ENCODE measurements at regions not wholly inside any gene's neighbourhood (a gene's known extent, or its start where the extent isn't known, plus 50 kb on each side); places are given as distances from the start of the nearest gene placed in this dataset.

GRCh38 chr7:53470336-53470970, 435.0 kb downstream of the POM121L12 start:
- TF ChIP-seq CTCF (conservative IDR thresholded peaks at IDR 0.05 in 1 of 2, IDR thresholded peaks at IDR 0.05 in 1 of 2; ENCODE audit: extremely low read depth in 1 of 2, insufficient read depth in 1 of 2, low read depth in 1 of 2, low read length in 2 of 2) (no peak), EZH2 (IDR thresholded peaks at IDR 0.05; ENCODE audit: borderline replicate concordance, low read length) (no peak)

All from mammary epithelial cell (primary cell).